ENCODE measurements at regions not wholly inside any gene's neighbourhood (a gene's known extent, or its start where the extent isn't known, plus 50 kb on each side); places are given as distances from the start of the nearest gene placed in this dataset.

DNA sequence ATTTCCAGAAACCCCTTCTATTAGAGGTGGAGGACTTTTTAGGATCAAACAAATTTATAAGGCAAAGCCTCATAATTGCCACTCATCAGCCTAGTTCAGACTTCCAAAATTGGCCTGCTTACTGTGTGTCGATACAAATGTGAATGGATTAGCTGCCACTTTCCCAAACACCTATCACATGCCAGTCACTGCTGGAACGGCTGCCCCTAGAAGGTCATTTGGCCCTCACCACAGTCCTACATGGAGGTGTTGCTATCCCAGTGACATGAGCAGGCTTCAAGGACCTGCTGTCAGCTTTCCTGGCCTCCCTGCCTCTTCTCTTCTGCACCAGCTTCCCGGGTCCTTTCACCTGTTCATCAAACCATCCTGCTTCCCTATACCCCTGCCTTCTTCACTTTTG is 279.2 kb upstream of the SKOR2 start:
- DNase-seq = no peak

GRCh38 chr18:47528343-47528742 is 276.9 kb upstream of the SKOR2 start:
- DNase-seq = no peak

- no peak for DNase-seq
These were observed 274.7 kb upstream of the SKOR2 start for GRCh38 chr18:47526147-47526546.

GRCh38 chr18:47522359-47522758 is 270.9 kb upstream of the SKOR2 start:
- DNase-seq = no peak

- DNase-seq = no peak
These were observed 268.8 kb upstream of the SKOR2 start for GRCh38 chr18:47520263-47520662.

DNA sequence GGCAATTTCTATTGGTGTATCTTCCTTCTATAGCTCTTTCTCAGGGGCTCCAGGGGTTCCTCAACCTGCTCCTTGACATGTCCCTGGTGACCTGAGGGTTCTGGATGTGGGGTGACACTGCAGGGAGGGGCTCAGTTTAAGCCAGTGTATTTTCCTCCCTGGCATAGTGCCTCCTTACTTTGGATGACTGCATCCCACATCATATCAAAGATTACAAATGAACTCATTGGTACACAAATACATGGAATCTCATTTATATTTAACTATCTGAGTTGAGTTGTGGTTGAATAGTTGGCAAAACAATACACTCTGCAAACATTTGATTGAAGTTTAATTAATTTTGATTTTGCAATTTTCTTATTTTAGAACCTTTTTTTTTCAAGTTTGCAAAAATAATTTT is 268.2 kb upstream of the SKOR2 start:
- DNase-seq = no peak

DNA sequence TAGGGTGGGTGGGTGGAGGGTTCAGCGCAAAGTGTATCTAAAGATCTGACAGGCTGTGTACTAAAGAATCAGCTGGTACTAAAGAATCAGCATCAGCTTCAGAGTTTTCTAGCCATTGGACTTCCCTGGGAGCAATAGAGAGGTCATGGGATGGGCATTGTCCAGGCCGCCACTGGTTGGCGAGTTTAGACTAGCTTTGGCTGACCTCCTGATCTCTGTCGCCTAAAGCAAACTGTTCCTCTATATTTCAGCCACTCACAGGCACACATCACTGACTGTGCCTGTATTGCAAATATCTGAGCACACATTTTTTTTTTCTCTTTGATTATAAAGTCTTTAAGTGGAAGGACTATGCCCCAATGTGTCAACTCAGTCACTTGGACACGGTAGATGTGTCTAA is 267.8 kb upstream of the SKOR2 start:
- DNase-seq = no peak

DNA sequence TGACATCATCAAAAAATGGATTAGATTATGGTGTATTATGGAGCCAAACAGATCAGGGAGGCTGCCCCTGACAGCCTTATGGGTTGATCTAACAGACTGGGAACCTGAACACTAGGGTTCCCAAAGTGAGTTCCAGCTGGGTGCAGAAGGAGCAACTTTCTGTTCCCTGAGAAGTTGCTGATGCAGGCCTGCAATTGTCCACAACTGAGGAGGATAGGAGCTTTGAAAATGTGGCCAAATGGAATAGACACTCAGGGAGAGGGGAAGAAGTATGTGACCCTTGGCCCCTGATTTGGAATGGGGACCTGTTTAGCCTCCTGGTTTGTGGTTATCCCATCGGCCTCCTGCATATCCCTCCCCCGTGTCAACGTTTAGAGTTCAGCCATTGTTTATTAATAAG is 262.2 kb upstream of the SKOR2 start:
- DNase-seq = no peak

- no peak for DNase-seq
These were observed 261.4 kb upstream of the SKOR2 start for GRCh38 chr18:47512726-47513435.

GRCh38 chr18:47512056-47512455 is 260.6 kb upstream of the SKOR2 start:
- no peak for DNase-seq

DNA sequence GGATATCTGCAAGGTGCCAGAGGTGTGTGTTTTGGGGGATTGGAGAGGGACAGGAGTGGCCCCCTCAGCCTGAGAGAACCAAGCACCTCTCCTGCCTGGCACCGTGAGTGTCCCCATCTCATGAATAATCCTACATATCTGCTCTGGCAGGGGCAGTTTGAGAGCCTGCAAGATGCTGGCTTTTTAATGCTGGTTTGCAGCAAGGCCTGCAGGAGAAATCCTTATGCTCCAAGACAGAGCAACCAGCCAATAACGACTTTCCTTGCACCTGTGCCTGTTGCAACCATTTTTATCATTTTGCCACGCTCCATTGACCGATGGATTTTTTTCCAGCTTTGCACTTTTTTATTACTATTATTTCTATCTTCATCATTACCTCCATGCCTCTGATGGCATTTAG is 259.4 kb upstream of the SKOR2 start:
- no peak for DNase-seq

GRCh38 chr18:47507651-47508050 is 256.2 kb upstream of the SKOR2 start:
- DNase-seq = no peak

DNA sequence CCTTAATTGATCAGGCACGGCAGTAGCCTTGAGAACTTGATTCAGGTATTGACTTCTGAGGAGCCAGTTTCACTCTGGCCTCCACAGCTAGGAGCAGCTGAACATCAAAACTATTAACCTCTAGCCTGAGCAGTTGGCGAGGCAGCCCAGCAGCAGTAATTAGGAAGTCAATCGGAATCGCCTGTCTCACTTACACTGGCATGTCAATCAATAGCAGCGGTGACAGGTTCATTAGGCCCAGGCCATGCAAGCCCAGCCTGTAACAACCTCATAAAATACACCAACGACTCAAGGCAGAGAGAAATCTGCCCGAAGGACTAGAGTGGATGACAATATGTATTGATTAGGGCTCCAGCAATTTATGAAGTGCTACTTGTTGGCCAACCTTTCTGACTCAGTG is 255.4 kb upstream of the SKOR2 start:
- DNase-seq = no peak

DNA sequence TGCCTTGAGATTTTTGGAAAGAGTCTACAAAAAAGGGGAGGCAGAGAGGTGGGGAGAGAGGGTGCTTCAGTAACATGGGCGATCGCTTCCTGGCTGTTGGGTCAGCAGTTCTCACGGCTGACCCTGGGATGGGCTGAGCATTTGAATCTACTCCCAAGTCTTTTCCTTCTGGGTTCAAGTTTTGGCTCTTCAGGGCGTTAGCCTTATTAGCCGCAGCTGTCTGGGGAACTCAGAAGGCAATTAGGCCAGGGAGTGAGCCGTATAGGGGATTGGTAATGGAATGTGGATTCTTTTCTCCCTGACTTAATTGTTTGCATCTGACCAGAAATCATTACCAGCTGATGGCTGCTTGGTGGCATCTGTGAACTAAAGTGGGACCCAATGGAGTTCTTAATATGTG is 250.5 kb upstream of the SKOR2 start:
- DNase-seq = no peak

- DNase-seq = no peak
These were observed 249.5 kb upstream of the SKOR2 start for GRCh38 chr18:47500930-47501329.

- no peak for DNase-seq
These were observed 241.2 kb upstream of the SKOR2 start for GRCh38 chr18:47492691-47493090.

GRCh38 chr18:47490882-47491281 is 239.4 kb upstream of the SKOR2 start:
- no peak for DNase-seq

DNA sequence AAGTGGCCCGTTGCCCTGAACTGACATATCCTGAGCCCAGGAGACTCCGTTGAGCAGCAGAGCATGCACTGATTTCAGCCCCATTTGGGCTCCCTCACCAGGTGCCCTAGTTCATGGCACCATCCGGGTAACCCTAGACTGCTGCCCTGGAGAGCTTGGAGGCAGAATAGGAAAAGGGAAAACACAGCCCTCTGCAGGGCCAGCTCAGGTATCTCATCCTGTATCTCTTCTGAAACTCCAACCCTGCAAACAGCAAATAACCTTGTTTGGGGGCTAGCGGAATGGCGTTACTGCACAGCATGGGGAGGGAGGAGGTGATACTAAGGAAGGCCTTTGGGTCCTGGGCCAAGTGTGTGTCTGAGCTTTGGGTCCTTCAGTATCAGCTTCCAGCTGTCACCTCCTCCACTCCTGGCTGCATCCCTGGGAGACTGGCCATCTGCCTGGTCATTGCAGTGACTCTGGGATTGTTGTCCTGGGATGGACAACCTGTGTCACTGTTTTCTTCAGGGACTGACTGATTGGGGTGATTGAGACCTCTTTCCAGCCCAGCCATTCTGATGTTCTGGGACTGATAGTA is 233.8 kb upstream of the SKOR2 start:
- DNase-seq = no peak

GRCh38 chr18:47484068-47484467 is 232.6 kb upstream of the SKOR2 start:
- no peak for DNase-seq

GRCh38 chr18:47480166-47480565 is 228.7 kb upstream of the SKOR2 start:
- DNase-seq = no peak

GRCh38 chr18:47471784-47472183 is 220.3 kb upstream of the SKOR2 start:
- DNase-seq = no peak

DNA sequence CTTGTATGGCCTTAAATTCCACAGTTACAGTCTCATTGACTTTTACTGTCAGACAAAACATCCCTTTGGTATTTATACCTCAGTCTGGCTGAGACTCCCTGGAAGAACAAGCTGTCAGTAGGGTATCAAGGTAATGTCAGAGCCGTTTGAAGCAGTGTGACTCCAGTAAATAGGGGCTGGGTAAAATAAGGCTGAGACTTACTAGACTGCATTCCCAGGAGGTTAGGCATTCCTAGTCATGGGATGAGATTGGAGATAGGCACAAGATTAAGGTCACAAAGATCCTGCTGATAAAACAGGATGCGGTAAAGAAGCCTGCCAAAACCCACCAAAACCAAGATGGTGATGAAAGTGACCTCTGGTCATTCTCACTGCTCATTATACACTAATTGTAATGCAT is 219.5 kb upstream of the SKOR2 start:
- DNase-seq = no peak

- no peak for DNase-seq
These were observed 218.1 kb upstream of the SKOR2 start for GRCh38 chr18:47469576-47469975.

DNA sequence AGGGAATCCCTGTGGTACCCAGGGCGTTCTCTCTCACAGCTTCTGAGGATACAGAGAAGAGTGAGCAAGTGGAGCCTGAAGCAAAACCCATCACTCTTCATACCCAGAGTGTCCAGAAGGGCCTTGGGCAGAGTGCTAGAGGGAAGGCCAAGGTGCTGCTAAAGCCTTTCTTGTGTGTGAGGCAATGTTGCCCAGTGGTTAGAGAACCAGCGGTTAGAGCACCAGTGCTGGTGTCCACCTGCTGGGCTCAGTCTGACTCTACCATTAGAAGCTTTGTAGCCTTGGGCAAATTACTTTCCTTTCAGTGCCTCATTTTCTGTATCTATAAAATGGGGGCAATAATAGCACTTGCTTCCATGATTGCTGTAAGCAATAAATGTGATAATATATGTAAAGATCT is 210.5 kb upstream of the SKOR2 start:
- no peak for DNase-seq

GRCh38 chr18:47461406-47461948 is 210.0 kb upstream of the SKOR2 start:
- no peak for DNase-seq

Measured in NK-92 treated with Interleukin-12 subunit alpha and Interleukin-12 subunit beta, amount 100 ng/mL, for 24 hours (cell line).